Gastroesophageal sphincter (tissue), 3 donors: ENCODE measurements at regions not wholly inside any gene's neighbourhood (a gene's known extent, or its start where the extent isn't known, plus 50 kb on each side); places are given as distances from the start of the nearest gene placed in this dataset.

ENCODE experiments used
- CTCF ChIP-seq, 4 experiments: fragments of 200-600 bp in 2 of 4; fragments of 450-650 bp in 2 of 4; sonication (generic) in 1 of 4; IDR thresholded peaks; one replicate each; pipeline ENCODE4 v1.5.1; 2017 to 2019; ENCODE audit warnings: antibody characterized with exemption in 4 of 4, mild to moderate bottlenecking in 2 of 4, moderate library complexity in 2 of 4
- POLR2A ChIP-seq, 2 donors: fragments of 450-650 bp; IDR thresholded peaks; one replicate each; pipeline ENCODE4 v1.6.1; 2017; ENCODE audit warnings: antibody characterized with exemption in 2 of 2, mild to moderate bottlenecking in 2 of 2, moderate library complexity in 1 of 2
- POLR2AphosphoS5 ChIP-seq: sonication (generic); formaldehyde crosslinking; IDR thresholded peaks from one replicate; pipeline ENCODE4 v1.6.1; 2017; ENCODE audit warnings: antibody characterized with exemption

GRCh38 chr12:19880721-19881120 is 441.4 kb downstream of the AEBP2 start:
- no peak for TF ChIP-seq CTCF (IDR thresholded peaks at IDR 0.05)
- TF ChIP-seq POLR2A (IDR thresholded peaks at IDR 0.05): no peak
- no peak for TF ChIP-seq POLR2AphosphoS5
